ENCODE measurements at regions not wholly inside any gene's neighbourhood (a gene's known extent, or its start where the extent isn't known, plus 50 kb on each side); places are given as distances from the start of the nearest gene placed in this dataset.

DNA sequence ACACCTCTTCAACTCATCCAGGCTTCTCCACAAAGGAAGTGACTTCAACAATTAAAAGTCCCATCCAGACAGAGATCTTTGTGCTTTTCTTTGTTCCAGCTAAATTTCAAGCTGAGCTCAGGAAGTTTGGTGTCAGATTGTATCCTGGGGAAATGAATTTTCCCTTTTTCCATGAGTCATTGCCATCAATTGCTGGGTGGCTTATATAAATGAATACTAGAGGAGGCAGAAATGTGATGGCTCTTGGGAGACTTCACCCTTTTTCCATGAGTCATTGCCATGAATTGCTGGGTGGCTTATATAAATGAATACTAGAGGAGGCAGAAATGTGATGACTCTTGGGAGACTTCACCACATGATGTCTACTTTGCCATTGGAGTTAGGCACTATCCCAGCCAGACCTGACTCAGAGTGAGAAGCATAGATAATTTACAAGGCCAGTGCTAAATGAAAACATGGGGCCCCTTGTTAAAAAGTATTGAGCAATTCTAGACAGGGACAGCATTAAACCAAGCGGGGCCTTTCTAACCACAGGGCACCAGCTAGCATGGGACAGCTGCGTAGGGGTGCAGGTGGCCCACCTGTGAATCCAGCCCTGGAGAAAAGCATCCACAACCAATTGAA is 339.2 kb upstream of the PODXL start:
- no peak for DNase-seq

DNA sequence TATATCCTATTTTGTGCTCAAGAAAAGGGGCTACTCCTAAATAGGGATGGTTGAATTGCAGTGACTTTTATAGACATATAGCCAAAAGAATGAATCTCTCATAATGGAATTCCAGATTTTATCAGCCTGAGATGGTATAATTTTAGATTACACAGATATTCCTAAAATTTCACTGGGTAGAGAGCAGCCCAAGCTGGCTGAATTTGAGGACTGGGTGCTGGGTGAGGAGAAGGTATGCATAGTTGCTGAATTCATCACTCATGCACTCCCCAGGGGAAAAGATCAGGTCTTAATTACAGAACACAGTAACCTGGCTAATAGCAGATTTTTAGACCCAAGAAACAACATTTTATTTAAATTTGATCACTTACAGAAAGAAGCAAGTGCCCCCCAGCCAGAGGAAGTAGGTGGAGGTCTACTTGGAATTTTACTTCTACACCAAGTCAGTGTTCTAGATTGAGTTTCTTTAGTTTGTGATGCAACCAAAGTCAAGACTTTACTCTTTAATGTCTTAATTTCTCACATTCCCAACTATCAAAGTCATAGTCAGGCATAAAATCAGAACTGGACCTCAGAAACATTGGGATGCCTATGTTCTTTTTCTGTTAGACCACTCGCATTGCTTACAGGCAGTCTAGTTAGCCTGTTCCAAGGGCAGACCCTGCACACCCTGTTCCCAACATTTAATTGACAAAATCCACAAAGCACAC is 337.4 kb upstream of the PODXL start:
- no peak for DNase-seq

DNA sequence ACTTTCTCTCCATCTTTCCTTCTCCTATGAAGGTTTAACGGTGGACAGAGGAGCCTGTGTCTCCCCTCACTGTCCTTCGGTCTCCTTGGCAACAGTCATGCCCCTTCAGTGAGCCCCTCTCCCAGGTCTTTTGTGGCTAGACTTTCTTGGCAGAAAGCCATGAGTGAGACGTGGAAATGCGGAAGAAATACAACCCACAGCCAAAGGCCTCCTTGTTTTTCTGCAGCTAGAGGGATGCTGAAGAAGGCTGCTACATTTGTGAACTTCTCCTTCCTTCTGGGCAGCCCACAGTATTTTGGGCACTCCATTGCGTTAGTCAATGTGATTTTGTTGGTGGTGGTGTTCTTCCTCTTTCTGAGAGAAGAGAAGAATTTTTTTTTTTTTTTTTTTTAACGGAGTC is 333.7 kb upstream of the PODXL start:
- no peak for DNase-seq

DNA sequence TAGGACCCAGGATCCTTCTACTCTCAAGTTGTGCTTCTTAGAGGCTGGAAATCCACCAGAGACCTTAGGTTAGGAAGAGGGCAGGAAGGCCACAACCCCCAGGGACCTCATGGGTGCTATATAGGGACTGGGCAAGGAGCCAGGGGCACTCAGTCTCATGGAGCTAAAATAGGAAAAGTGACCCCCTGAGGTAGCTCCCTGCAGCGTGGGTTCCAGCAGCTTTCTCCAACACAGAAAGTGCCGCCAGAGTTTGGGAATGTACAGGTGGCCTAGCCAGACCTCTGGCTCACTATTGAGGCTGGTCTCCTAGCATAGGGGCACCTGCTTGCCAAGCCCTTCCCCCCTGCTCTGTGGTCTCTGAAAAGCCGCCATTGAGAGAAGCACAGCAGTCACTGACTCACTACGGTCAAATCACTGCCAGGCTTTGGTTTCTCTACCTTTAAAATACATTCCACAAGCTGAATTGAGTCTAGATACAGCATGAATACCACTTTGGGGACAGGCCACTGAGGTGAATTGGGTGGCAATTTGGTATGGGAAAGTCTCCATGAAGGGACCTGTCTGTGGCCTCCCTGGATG is 333.2 kb upstream of the PODXL start:
- DNase-seq: no peak

DNA sequence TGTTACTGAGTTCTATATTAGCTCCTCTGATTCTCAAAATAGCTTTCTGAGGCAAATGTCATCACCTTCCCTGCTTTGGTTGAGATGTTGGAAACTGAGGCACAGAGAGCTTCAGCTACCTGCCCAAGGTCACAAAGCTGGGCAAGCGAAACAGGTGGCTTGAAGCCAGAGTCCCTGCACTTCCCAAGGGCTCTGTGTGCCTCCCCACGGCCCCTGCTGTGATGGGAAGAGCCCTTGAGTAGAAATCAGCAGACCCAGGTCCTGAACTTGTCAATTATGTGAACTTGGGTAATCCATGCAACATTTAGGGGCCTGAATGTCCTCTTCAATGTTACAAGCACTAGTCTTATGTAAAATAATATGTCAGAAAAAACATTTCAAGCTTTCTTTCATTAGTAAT is 327.3 kb upstream of the PODXL start:
- DNase-seq: no peak

DNA sequence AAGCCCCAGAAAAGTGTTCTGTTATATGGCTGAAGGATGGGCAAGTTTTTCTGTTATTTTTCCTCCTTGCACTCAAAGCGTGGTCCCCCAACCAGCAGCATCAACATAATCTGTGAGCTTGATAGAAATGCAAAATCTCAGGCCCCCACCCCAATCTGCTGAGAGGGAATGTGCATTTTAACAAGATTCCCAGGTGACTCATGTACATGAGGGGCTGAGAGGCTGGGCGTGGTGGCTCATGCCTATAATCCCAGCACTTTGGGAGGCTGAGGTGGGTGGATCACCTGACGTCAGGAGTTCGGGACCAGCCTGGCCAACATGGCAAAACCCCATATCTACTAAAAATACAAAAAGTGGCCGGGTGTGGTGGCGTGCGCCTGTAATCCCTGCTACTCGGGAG is 326.8 kb upstream of the PODXL start:
- DNase-seq: no peak

DNA sequence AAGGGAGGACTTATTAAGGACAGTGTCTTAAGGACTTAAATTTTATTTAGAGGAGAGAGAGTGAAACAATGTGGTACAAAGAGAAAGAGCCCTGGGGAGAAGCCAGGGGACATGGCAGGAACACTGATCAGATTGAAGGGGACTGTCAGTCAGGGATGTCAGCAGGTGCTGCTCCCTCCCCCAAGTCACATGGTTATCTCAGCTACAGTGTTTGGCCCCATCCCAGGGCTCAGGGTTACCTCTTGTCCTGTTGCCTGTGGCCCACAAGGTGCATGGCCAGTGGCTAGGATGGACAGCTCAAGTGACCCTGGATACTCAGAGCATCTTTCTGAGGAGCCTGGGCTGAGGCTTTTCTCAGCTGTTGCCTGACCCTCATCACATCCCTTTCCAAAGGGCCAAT is 325.9 kb upstream of the PODXL start:
- no peak for DNase-seq

DNA sequence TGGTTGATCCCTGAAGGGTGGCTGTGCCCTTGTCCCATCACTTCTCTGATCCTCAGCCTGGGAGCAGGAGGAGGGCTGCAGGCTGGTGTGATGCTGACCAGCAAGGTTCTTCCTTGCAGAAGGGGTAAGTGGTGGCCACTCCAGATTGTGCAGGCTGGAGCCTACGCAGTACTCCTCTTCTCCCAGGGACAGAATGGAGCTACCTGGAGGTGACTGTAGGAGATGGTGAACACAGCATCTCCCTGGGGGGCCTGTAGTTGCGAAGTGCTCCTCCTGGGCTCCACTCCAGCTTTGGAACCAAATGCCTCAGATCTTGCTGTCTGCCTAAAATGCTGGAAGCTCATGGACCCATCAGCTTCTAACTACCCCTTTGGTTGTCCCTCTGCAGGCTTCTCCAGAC is 323.6 kb upstream of the PODXL start:
- DNase-seq: no peak

DNA sequence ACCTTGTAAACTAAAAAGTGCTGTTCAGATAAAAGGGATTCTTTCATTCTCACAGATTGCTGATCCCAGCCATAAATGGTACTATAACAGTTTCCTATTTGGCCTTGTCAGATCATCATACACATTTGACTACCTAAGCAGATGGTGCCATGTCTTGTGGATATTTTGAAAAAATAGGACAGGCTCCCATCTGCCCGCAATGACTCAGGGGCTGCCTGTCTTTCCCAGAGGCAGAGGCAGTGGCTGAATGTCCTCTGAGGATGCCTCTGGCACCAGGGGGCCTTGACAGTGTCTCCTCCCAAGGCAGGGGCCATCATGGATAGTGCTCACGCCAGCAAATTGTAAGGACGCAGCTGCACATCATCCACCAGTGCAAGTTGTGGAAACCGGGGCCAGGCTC is 323.0 kb upstream of the PODXL start:
- no peak for DNase-seq

DNA sequence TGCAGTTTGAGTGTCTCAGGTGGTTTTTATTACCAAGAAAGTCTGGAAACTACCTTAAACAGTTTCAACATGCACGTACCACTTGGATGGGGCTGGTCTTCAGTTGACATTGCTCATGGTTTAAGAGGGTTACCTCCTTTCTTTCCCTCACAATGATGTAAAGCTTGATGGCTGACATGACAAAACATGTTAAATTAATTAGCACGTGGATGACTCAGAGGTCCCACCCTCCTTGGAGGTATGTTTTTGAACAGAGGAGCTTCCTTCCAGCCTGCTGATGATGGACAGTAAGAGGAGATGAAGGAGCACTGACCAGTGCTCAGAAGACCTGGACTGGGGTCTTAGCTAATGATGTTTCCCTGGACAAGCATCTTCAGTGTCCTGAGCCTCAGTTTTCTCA is 322.3 kb upstream of the PODXL start:
- DNase-seq: no peak

DNA sequence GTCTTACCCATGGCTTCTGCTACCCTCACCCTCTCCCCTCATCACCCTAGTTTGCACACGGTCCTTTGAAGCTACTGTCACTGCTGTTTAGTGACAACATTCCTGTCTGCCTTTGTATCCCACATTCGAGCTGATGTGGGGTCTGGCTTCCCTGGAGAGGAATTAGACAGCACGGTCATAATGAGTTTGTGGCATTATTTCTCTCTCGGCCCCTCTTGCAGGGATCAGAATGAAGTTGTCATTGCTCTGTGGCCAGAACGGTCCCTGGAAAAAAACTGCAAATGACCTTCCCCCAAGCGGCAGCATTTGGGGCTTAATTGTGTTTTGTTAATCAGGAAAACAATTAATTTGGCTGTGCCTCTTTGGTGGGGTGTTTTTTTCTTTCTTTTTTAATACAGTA is 317.2 kb upstream of the PODXL start:
- no peak for DNase-seq

DNA sequence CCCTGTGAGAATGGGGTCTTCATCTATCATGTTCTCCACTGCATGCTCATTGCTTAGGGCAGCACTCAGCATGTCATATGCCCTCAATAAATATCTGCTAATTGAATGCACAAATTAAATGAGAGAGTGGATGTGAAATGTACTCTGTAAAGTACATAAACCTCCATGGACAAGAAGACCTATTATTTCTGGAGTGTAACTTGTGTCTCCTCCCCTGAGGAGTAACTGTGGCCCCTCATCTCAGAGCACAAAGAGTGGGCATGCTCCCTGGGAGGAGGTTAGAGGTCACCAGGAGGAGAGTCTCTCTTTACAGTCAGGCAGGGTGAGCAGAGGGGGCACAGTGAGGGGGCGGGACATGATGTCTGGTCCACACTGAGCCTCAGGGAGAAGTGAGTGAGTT is 313.6 kb upstream of the PODXL start:
- no peak for DNase-seq

DNA sequence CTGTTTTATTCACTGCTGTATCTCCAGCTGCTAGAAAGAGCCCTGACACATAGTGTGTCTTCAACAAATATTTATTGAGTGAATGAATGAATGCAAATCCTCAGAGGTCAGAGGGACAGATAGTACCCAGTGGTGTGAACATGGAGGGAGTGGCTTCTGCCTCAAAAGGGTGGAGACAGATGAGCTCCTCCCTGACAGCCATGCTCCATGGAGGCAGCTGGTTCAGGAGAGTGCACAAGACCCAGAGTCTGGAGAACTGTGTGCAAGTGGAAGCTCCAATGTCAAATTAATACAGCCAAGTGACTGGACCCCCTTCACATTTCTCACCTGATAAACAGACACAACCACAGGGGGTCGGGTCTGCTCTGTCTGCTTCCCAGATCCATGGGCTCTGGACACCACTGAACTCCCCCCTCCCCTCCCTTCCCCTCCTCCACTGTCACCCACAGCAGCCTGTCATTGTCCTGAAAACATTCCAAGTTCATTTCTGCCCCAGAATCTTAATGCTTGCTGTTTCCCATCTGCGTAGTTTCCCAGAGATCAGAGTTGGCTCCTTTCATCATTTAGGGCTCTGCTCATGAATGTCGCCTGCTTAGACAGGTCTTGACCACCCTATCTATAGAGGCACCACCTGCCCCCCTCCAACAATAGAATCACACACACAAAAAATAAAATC is 312.9 kb upstream of the PODXL start:
- no peak for DNase-seq

DNA sequence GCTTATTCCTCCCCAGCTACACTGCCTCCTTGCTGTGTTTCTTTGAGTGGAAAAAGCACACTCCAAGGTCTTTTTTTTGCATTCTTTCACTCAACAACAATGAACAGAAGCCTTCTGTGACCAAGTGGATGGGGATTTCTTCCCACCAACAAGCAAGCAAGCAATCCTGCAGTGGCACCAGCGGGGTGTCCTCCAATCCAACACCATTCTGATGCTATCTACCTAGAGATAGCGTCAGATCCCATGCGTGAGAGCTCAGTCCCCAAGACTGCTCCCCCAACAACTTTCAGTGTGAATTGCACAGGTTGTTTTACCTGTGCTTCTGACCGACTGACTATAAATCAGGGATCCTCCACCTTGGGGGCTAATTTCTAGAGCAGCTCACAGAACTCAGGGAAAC is 311.0 kb upstream of the PODXL start:
- no peak for DNase-seq

DNA sequence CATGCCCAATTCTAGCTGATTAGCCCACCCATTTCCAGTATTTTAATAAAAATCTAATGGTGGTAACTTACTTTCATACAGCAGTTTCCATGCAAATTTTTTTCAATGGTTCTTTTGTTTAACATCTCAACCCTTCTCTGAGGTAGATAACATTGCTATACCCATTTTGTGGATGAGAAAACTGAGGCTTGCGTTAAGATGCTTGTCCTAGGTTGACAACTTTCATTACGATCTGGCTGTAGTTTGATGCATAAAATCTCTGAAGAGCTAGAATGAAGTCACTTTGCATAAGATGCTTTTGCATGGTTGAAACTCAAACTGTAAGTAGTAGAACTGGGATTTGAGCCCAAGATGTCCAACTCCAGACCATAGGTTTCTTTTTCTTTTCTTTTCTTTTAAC is 309.5 kb upstream of the PODXL start:
- no peak for DNase-seq

DNA sequence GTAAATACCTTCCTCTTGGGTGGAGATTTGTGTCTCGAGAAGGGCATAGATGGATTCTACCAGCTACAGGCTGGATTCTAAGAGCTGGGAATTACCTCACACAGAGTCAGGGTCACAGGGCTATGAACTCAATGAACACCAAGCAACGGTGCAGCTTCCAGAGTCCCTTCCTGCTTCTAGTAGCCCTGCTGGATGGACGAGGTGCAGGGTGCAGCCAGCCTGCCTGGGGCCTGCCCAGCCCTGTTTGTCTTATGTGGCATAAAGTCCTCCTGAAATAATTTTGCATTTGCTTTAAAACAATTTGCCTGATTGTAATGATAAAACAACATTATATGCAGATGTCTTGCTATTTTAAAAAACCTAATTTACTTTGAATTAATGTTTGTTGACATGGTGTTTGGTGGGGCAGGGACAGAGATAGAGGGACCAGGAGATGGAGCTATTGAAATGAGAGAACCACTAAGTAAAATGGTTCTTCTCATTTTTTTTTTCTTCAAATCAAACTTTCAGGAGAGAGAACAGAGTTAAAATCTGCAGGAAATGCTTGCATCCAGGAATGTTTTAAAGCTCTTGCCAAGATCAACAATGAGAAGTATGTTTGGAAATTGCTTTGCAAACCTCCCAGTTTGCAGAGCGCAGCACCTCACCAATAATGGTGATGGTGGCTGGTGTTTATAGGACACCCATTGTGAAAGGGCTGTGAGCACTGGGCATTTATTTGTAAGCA is 305.4 kb upstream of the PODXL start:
- no peak for DNase-seq

DNA sequence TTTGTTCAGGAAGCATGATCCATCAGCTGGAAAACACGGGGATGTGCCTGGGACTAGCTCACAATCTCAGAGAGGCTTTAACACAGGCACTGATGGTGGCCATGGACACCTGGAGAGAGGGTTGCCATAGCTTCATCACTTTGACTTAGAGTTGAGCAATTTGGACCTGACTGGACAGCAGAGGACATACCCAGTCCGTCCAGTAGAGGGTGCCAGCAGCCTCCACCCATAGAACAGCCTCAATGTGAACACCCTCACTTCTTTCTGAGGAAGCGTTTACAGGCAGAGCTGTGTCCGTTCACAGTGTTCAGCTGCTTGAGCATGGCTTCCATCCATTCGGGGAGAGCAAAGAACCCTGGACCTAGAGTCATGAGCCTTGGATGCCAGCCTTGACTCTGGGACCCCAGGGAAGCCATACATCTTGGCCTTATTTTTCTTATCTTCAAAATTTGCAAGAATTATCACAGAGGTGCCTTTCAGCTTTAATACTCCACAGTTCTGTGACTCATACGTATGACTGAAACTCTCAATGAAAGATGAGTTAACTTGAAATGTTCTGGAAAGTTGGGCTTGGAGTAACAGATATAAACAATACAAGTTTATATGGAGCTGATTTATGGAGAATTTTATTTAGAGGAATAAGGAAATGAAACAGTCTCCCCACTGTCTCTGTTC is 302.9 kb upstream of the PODXL start:
- peak; percentile 66 for DNase-seq

DNA sequence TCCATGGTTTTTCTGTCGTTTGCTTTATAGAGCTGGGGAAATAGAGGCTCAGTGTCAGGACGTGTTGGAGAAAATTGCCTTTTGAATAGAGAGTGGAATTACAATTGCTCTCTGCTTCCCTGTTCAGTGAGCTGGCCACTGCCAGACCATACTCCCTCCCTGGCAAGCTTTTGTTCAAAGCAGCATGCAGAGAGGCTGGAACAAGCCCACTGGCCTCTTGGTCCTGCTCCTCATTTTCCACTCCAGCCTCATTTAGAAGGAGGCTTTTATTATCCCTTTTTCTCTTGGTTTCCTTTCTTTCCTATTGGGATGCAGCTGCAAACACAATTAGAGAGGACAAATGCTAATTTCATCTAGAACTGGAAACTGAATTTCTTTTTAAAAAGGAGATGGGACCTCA is 302.2 kb upstream of the PODXL start:
- DNase-seq: no peak

DNA sequence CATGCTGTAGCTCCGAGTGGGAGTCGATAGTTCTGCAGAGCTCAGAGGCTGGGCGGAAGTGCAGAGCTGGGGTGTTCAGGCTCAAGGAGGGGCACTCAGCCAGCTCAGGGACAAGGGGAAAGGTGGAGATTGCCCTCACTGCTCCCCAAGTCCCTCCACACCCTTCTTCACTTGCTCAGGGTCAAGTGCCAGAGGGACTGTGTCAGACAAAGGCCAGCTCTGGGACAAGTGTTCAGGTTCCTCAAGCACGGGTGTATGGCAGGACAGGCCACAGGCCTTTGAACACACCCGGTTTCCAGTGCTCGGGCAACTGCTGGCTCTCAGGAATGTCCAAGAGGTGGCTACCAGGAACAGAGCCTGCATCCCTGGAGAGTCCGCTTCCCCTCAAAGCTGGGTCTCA is 293.0 kb upstream of the PODXL start:
- no peak for DNase-seq

DNA sequence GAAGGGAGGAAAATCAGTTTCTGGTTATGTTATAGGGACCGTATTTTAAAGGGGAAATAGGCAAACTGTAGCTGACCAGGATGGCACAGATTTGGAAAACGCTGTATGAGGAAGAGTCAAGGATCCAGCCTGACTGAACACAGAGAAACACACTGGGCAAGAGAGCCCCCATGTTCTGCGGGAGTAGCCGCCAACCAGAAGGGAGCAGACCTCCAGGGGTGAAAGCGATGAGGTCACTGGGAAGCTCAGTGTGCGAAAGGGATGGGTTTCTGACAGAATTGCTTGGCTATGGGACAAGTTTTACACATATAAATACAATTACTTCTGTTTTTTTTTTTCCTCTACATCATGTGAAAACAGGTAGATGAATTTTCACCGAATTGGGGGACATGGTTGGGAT is 291.6 kb upstream of the PODXL start:
- no peak for DNase-seq

DNA sequence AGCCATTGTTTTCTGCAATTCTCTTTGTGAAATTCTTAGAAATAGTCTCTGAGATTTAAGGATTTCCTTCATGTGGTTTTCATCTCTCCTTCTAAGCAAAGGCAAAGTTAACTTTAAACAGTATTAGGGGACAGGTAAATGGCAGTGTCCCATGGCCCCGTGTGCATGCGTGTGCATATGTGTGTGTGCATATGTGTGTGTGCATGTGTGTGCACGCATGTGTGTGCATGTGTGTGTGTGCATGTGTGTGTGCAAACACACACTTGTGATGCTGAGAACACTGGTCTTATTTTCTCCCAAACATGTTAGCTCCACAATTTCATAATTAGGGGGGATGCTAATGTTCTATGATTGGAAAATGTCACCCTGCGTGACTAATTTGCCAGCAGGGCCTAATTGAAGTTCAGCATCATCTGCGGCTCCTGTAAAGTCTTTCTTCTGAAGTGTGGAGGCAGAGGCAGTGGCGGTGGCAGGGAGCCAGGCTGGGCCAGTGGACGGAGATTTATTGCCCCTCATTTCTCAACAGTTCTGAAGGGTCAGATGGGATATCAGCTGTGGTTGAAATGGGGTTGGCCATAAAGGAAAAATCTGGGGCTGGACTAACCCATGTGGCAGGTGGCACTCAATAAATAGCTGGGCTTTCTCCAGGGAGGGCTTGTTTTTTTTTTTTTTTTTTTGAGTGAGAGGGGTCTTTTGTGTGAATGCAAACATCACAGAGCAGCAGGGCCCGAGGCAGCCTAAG is 289.3 kb upstream of the PODXL start:
- DNase-seq: no peak

DNA sequence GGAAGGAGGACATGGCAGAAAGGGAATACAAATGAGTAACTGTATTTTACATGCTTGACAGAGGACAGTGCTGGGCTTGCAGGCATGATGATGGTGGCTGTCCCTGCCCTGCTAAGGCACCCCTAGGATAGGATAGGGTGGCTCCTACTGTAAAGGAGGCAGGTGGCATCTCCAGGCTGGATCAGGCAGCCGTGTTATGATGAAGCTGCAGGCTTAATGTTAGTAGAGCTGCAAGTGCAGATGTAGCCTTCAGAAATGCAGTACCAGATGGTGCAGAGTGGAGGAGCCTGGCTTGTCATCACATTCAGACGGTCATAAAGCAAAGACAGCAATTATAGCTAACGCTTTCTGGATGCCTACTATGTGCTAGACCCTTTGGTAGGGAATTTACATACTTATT is 287.9 kb upstream of the PODXL start:
- no peak for DNase-seq
